ENCODE measurements at regions not wholly inside any gene's neighbourhood (a gene's known extent, or its start where the extent isn't known, plus 50 kb on each side); places are given as distances from the start of the nearest gene placed in this dataset.

GRCh38 chr11:62073061-62073460 lies 50.8 kb upstream of the INCENP start:
- TF ChIP-seq, protein P1, sequence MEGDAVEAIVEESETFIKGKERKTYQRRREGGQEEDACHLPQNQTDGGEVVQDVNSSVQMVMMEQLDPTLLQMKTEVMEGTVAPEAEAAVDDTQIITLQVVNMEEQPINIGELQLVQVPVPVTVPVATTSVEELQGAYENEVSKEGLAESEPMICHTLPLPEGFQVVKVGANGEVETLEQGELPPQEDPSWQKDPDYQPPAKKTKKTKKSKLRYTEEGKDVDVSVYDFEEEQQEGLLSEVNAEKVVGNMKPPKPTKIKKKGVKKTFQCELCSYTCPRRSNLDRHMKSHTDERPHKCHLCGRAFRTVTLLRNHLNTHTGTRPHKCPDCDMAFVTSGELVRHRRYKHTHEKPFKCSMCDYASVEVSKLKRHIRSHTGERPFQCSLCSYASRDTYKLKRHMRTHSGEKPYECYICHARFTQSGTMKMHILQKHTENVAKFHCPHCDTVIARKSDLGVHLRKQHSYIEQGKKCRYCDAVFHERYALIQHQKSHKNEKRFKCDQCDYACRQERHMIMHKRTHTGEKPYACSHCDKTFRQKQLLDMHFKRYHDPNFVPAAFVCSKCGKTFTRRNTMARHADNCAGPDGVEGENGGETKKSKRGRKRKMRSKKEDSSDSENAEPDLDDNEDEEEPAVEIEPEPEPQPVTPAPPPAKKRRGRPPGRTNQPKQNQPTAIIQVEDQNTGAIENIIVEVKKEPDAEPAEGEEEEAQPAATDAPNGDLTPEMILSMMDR (IDR thresholded peaks at IDR 0.05; ENCODE audit: low read length, missing control alignments) = no peak
- DNase-seq (ENCODE audit: low read depth) = no peak
- no peak overlapping the region for H3K4me3 ChIP-seq (replicated peaks; ENCODE audit: low read depth, low read length)

GRCh38 chr11:62071408-62071807 lies 52.4 kb upstream of the INCENP start:
- no peak for DNase-seq (ENCODE audit: low read depth)
- no peak overlapping the region for H3K4me3 ChIP-seq (replicated peaks; ENCODE audit: low read depth, low read length)
- TF ChIP-seq, protein P1 (IDR thresholded peaks at IDR 0.05; ENCODE audit: low read length, missing control alignments) = no peak

DNA sequence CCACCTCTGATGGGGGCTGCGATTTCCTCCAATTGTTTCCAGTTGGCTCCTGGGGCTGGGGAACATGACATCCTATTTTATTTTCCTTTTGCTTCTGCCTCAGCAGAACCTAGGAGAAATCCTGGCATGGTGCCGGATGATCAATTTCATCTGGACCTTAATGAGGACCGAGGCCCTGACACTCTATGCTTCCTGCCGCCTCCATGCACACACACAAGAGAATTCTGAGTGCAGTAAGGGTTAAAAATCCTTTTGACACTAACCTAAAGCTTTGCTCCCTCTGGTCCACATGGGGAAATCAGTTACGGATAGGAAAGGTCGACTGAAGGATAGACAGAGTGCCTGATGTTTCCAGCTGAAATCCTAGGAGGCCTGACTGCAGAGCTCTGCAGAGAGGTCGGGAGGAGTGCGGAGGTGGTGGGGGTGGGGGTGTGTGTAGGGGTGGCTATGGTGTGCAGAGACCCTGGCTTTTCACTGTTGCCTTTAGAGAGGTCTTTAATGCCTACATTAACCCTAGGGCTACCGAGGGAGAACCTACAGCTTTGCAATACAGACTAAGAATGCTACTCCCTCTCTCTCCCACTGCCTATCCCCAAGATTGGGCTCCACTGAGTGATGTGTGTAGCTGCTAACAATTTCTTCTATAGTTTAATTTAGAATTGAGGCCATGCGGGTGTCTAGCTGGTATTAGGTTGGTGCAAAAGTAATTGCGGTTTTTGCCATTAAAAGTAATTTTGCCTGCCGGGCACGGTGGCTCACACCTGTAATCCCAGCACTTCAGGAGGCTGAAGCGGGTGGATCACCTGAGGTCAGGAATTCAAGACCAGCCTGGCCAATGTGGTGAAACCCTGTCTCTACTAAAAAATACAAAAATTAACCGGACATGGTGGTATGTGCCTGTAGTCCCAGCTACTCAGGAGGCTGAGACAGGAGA lies 53.6 kb upstream of the INCENP start:
- DNase-seq (ENCODE audit: low read depth) = no peak
- no peak overlapping the region for H3K4me3 ChIP-seq (replicated peaks; ENCODE audit: low read depth, low read length)
- TF ChIP-seq, protein P1 (IDR thresholded peaks at IDR 0.05; ENCODE audit: low read length, missing control alignments) = no peak

GRCh38 chr11:62069374-62069773 lies 54.4 kb upstream of the INCENP start:
- no peak for DNase-seq (ENCODE audit: low read depth)
- TF ChIP-seq, protein P1 (IDR thresholded peaks at IDR 0.05; ENCODE audit: low read length, missing control alignments) = no peak
- H3K4me3 ChIP-seq (replicated peaks; ENCODE audit: low read depth, low read length) = no peak overlapping the region

- no peak for DNase-seq (ENCODE audit: low read depth)
- no peak overlapping the region for H3K4me3 ChIP-seq (replicated peaks; ENCODE audit: low read depth, low read length)
- TF ChIP-seq, protein P1 (IDR thresholded peaks at IDR 0.05; ENCODE audit: low read length, missing control alignments) = no peak
Observed at GRCh38 chr11:62068730-62069129, 55.1 kb upstream of the INCENP start.

DNA sequence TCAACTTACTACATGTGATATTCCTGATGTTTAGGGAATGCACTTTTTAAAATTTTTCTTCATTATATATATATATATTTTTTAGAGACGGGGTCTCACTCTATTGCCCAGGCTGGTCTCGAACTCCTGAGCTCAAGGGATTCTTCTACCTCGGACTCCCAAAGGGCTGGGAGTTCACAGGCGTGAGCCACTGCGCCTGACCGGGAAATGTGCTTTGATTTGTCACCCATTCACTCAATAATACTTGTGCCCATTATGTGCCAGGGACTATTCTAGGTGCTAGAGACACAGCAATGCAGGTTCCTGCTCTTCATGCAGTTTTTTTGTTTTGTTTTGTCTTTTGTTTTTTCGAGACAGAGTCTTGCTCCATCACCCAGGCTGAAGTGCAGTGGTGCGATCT lies 56.1 kb upstream of the INCENP start:
- no peak for DNase-seq (ENCODE audit: low read depth)
- no peak overlapping the region for H3K4me3 ChIP-seq (replicated peaks; ENCODE audit: low read depth, low read length)
- TF ChIP-seq, protein P1 (IDR thresholded peaks at IDR 0.05; ENCODE audit: low read length, missing control alignments) = no peak

DNA sequence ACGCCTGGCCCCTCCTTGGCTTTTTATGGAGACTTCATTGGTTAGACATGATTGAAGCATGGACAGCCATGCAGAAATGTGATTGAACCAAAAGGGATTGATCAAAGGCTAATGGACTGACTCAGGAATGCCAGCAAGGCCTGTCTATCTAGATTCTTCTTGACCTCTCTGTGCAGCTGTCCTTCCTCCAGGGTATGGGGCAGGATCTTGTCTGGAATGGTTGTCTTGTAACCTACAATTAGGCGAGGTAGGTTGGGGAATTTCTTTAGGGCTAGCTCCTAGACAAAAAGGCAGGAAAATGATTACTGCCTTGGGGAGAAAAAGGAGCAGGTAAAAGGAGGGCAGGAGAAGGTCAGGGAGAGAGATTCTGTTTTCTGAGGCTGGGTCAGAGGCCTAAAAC lies 59.6 kb upstream of the INCENP start:
- DNase-seq (ENCODE audit: low read depth) = no peak
- TF ChIP-seq, protein P1 (IDR thresholded peaks at IDR 0.05; ENCODE audit: low read length, missing control alignments) = no peak
- no peak overlapping the region for H3K4me3 ChIP-seq (replicated peaks; ENCODE audit: low read depth, low read length)

Data from fibroblast of pulmonary artery (primary cell).